GM18507 (cell line): ENCODE measurements at regions not wholly inside any gene's neighbourhood (a gene's known extent, or its start where the extent isn't known, plus 50 kb on each side); places are given as distances from the start of the nearest gene placed in this dataset.
"Not testable (repeated sequence)": the region's sequence is repeated elsewhere in the genome, so short reads cannot be mapped to it uniquely, and the experiment has no call there.

ENCODE experiments used
- DNase-seq: peaks from one replicate; pipeline ENCODE4 v3.0.0; 2011; ENCODE audit warnings: low read depth; ENCODE audit not compliant: insufficient read length; ENCODE audit errors: extremely low spot score
- FAIRE-seq: peaks from 2 replicates; lab custom pipeline; 2011; peaks lifted over from hg19 to GRCh38; lab: Jason Lieb, UNC

- FAIRE-seq: no peak
Measured at GRCh38 chr4:129806986-129807385, 711.0 kb downstream of the C4orf33 start.

DNA sequence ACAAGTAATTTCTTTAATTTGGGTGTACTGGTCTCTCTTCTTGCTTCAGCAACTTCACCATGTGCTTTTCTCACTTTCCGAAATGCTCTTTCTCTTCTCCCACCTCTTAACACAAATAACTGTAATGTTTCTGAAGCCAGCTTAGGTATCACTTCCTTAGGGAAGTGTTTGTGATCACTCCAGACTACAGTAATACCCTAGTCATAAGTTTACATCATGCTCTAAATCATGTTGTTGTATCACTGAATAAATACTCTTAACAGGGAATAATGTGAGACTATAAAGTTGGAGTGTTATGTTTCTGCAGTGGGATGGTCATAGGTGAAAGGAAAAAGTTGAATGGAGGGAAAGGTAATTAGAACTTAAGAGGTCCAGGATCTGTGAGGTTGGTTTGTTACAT lies 712.3 kb downstream of the C4orf33 start:
- DNase-seq (no peak), FAIRE-seq (no peak)

More at GRCh38 chr4:129806986-129807385, 711.0 kb downstream of the C4orf33 start:
- DNase-seq: no peak

DNA sequence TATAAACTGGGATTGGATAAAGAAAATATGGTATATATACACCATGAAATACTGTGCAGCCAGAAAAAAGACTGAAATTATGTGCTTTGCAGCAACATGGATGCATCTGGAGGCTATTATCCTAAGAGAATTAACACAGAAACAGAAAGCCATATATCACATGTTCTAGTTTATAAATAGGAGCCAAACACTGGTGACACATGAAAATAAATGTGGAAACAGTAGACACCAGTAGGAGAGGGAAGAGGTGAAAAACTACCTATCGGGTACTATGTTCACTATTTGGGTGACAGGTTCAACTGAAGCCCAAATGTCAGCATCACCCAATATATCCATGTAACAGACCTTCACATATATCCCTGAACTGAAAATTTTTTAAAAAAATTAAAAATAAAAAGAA lies 725.1 kb downstream of the C4orf33 start:
- FAIRE-seq (no peak), DNase-seq (no peak)

GRCh38 chr4:129821963-129822362 lies 726.0 kb downstream of the C4orf33 start:
- DNase-seq: no peak
- FAIRE-seq: no peak

- DNase-seq (no peak), FAIRE-seq (no peak)
Measured at GRCh38 chr4:129822701-129823100, 726.7 kb downstream of the C4orf33 start.

DNA sequence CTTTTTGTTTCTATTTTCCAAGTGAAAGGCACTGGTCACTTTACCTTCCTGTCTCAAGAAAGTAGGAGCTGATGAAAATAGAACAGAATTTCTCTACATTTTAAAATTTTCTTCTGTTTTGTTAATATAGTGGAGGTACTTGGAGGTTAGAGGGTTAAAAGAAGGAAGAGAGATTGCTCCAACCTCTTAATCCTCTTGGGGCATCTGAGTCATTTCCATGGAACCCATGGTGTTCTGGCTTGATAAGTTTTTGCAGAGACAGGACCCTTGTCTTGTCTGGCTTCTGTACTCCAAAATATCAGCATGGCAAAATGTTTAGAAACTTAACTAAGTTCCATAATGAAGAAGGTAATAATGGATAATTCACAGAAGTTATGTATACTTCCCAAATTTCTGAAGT lies 727.2 kb downstream of the C4orf33 start:
- no peak for FAIRE-seq
- no peak for DNase-seq

DNA sequence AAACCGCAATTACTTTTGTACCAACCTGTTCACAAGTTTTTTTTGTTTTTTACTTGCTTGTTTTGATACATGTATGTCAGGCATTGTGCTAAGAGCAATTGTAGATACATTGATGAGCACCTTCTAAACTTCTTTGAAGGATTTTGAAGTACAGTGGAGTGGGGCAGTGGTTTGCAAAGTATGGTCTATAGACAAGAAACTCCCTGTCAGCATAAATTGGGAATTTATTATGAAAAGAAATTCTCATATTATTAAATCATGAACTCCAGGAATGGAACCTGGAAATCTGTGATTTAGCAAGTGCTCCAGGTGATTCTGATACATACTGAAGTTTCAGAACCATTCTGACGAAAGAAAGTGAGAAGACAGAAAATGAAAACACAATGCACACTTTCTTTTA lies 733.4 kb downstream of the C4orf33 start:
- FAIRE-seq (no peak), DNase-seq (no peak)

GRCh38 chr4:129839687-129840086 lies 743.7 kb downstream of the C4orf33 start:
- DNase-seq (no peak), FAIRE-seq (no peak)

- FAIRE-seq (no peak), DNase-seq (no peak)
Measured at GRCh38 chr4:129842096-129842495, 746.1 kb downstream of the C4orf33 start.

DNA sequence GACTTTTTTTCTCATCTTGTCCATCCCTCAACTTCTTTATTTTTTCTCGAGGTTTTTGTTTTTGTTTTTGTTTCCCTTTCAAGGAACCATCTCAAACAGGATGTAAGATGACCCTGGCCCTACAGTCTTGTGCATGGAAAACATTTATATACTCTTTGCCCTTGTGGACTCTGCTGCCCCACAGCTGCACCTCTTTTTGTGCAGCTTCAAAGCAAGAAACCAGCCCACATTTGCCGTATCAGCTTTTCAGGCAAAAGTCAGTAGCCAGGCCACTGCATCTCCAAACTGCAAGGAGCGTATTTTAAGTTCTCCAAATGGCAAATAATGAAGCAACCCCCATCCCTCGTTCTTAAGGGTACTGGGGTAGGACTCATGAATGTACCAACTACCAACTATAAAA lies 756.5 kb downstream of the C4orf33 start:
- FAIRE-seq (no peak), DNase-seq (no peak)

DNA sequence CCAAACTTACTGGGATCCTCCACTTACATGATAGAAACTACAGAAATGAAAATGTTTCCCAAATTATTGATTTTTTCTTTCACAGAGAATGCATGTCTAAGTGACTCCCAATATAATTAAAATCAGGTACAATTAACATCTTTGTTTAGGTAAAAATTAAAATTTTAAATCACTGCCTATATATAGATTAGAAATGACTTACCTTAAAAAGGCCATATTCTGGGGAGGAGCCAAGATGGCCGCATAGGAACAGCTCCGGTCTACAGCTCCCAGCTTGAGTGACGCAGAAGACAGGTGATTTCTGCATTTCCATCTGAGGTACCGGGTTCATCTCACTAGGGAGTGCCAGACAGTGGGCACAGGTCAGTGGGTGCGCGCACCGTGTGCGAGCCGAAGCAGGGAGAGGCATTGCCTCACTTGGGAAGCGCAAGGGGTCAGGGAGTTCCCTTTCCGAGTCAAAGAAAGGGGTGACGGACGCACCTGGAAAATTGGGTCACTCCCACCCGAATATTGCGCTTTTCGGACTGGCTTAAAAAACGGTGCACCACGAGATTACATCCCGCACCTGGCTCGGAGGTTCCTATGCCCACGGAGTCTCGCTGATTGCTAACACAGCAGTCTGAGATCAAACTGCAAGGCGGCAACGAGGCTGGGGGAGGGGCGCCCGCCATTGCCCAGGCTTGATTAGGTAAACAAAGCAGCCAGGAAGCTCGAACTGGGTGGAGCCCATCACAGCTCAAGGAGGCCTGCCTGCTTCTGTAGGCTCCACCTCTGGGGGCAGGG lies 757.9 kb downstream of the C4orf33 start:
- DNase-seq, FAIRE-seq: not testable (repeated sequence)

DNA sequence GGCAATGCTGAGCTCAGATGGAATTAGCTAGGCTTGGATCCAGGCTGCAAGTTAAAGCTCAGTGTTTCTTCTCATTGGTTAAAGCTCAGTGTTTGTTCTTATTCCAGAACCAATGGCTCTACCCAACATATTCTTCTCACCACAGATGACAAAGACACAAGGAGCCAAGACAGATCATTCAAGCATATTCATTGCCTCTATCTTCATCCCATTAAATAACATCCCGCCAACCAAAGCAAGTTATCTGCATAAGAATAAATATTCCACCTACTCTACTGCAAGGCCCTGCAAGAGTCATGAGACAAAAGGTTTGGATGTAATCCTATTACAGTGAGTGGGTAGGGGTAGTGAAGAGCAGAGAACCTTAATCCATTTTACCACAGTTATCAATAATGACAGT lies 766.5 kb downstream of the C4orf33 start:
- DNase-seq: no peak
- no peak for FAIRE-seq

- no peak for DNase-seq
- no peak for FAIRE-seq
Measured at GRCh38 chr4:129863206-129863605, 767.3 kb downstream of the C4orf33 start.

DNA sequence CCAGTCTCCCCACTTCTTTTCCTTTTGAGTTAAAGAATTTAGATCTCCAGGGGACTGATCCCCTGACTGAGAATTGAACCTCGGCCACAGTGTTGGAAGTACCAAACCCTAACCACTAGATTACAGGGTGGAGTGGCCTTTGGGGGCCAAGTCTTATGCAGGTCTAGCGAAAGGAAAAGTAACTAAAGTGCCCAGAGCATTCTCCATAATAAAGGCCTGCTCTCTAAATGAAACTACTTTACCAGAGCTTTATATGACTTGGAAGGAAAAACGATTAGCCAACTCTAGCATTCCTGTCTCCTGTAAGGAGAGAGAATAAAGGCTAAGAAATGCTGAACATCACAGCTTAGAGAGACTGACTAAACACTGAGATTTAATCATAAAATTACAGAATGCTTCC lies 788.0 kb downstream of the C4orf33 start:
- no peak for DNase-seq
- no peak for FAIRE-seq

- FAIRE-seq (no peak), DNase-seq (no peak)
Measured at GRCh38 chr4:129897111-129897510, 801.2 kb downstream of the C4orf33 start.

DNA sequence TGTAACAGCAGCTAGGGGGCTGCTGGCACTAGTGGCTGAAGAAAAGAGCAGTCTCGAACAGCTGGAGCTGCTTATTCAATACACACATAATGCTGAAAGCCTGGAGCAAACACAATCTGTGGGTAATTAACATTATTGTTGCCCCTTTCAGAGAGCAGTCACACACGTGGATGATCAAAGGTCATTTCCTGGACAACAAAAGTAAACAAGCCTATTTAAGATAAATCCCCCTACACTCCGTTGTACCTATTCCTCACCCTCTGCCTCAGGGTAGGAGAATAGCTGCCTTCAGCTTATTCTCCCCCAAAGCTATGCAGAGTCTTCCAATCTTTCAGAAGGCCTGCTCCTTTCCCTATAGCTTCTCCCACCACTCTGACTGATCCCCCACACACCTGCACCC lies 803.9 kb downstream of the C4orf33 start:
- FAIRE-seq: no peak
- DNase-seq: no peak

- DNase-seq (no peak), FAIRE-seq (no peak)
Measured at GRCh38 chr4:129900430-129900953, 804.5 kb downstream of the C4orf33 start.

DNA sequence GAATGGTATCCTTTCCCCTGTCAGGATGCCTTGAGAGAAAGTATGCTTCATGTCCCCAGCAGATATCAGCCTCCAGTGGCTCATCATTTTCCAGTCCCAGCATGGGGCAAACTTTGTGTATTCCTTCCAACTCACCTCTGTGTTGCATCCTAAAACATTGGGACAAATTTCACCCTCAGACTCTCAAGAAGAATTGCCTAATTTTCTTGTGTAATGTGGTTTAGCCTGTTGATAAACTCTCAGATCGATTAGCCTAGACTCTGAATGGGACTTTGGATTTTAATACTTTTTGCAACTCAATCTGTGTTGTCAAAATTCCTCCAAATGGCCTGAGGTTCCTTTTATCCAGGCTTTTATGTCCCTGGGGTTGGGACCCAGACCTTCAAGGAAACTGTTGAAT lies 805.3 kb downstream of the C4orf33 start:
- no peak for FAIRE-seq
- DNase-seq: no peak

DNA sequence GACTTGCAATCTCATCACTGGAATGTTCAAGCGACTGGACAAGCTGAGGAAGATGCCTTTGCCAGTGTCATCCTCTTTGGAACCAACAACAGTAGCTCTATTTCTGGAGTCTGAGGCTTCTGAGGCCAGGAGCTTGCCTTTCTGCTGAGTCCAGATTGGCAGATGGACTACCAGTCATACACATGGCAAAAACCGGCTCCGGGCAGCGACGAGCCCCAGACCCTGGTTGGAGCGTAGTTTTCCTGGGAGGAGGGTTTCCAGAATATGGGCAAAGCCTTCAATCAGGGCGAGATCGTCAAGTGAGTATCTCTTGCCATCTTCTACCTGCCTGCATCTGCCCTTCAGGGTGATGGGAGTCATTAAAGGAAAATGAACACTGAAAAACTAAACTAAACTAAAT lies 807.9 kb downstream of the C4orf33 start:
- no peak for FAIRE-seq
- no peak for DNase-seq

GRCh38 chr4:129905256-129905655 lies 809.3 kb downstream of the C4orf33 start:
- FAIRE-seq (no peak), DNase-seq (no peak)

DNA sequence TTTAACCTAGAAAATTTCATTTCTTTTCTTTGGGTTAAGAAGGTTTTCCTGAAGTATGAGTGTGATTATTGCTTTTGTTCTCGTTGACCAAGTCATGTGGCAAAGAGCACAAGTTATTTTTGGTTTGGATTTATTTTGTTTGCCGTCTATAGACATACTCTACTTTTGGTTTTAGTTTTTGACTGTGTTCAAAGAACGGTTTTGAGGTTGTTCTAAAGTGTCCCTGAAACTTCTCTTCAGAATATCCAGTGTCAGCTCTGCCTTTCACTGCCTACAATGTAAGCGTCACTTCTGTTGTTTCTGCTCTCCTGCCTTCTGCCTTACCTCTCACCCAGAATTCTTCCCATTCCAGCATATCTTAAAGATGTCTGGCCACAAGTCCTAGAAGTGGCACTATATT lies 812.2 kb downstream of the C4orf33 start:
- DNase-seq (no peak), FAIRE-seq (no peak)
